ENCODE measurements at regions not wholly inside any gene's neighbourhood (a gene's known extent, or its start where the extent isn't known, plus 50 kb on each side); places are given as distances from the start of the nearest gene placed in this dataset.
A peak's percentile ranks its signal among the peaks of the same experiment; 100 is the strongest.

- peaks cover 27 to 95% of the 10 kb centered on the region in 2 donors for H3K27me3 ChIP-seq
- TF ChIP-seq, protein P1, sequence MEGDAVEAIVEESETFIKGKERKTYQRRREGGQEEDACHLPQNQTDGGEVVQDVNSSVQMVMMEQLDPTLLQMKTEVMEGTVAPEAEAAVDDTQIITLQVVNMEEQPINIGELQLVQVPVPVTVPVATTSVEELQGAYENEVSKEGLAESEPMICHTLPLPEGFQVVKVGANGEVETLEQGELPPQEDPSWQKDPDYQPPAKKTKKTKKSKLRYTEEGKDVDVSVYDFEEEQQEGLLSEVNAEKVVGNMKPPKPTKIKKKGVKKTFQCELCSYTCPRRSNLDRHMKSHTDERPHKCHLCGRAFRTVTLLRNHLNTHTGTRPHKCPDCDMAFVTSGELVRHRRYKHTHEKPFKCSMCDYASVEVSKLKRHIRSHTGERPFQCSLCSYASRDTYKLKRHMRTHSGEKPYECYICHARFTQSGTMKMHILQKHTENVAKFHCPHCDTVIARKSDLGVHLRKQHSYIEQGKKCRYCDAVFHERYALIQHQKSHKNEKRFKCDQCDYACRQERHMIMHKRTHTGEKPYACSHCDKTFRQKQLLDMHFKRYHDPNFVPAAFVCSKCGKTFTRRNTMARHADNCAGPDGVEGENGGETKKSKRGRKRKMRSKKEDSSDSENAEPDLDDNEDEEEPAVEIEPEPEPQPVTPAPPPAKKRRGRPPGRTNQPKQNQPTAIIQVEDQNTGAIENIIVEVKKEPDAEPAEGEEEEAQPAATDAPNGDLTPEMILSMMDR (IDR thresholded peaks at IDR 0.05), result no peak
- peak overlapping the region; percentile 35 to 39 for H3K4me3 ChIP-seq
- no peaks in the 10 kb centered on the region for H3K36me3 ChIP-seq
- H3K9me3 ChIP-seq, result no peaks in the 10 kb centered on the region
- peak in 2 of 4 donors; percentile 23 to 48 for DNase-seq
- H3K27ac ChIP-seq, result no peak overlapping the region
- H3K4me1 ChIP-seq, result peaks cover 0 to 15% of the 10 kb centered on the region in 2 donors
- intact Hi-C loops (cut with DNase I), result no loop called here
- peak; percentile 61 for ATAC-seq
Observed at GRCh38 chr12:54126029-54126695, 62.6 kb downstream of the SMUG1 start.

- Histone ChIP-seq H3K36me3 (no peaks in the 10 kb centered on the region), H3K4me1 (peaks cover 0 to 15% of the 10 kb centered on the region in 2 donors), H3K27me3 (peaks cover 25 to 94% of the 10 kb centered on the region in 2 donors), H3K27ac (no peak overlapping the region), H3K4me3 (peak overlapping the region; percentile 35 to 39), H3K9me3 (no peaks in the 10 kb centered on the region)
- DNase-seq, result peak in 2 of 4 donors; percentile 34 to 70
- TF ChIP-seq, protein P1 (IDR thresholded peaks at IDR 0.05), result no peak
- peak; percentile 83 for ATAC-seq
- intact Hi-C loops (cut with DNase I), result no loop called here
Observed at GRCh38 chr12:54126696-54127537, 61.9 kb downstream of the SMUG1 start.

- TF ChIP-seq, protein P1 (IDR thresholded peaks at IDR 0.05), result no peak
- Histone ChIP-seq H3K27ac (no peak overlapping the region), H3K36me3 (no peaks in the 10 kb centered on the region), H3K4me3 (peak overlapping the region in 1 of 2 donors; percentile 39), H3K27me3 (peaks cover 23 to 96% of the 10 kb centered on the region in 2 donors), H3K9me3 (no peaks in the 10 kb centered on the region), H3K4me1 (peaks cover 0 to 15% of the 10 kb centered on the region in 2 donors)
- intact Hi-C loops (cut with DNase I), result no loop called here
- ATAC-seq, result no peak
- DNase-seq, result no peak
Observed at GRCh38 chr12:54127538-54128259, 61.1 kb downstream of the SMUG1 start.

GRCh38 chr12:54128416-54128815 is 60.4 kb downstream of the SMUG1 start:
- intact Hi-C loops (cut with DNase I), result no loop called here
- DNase-seq, result no peak
- no peak overlapping the region for H3K27ac ChIP-seq
- H3K4me3 ChIP-seq, result no peak overlapping the region
- H3K27me3 ChIP-seq, result peaks cover 23 to 97% of the 10 kb centered on the region in 2 donors
- TF ChIP-seq, protein P1 (IDR thresholded peaks at IDR 0.05), result no peak
- peaks cover 0 to 15% of the 10 kb centered on the region in 2 donors for H3K4me1 ChIP-seq
- no peak for ATAC-seq
- H3K36me3 ChIP-seq, result no peaks in the 10 kb centered on the region
- no peaks in the 10 kb centered on the region for H3K9me3 ChIP-seq
